DND-41 (cell line): ENCODE measurements at regions not wholly inside any gene's neighbourhood (a gene's known extent, or its start where the extent isn't known, plus 50 kb on each side); places are given as distances from the start of the nearest gene placed in this dataset.

Source experiments
- ATAC-seq: fragments of 200-7000 bp; cut with Tn5 transposase; 3 replicates; pipeline ENCODE4 v1.9.1; 2021; ENCODE audit warnings: low read depth; ENCODE audit not compliant: insufficient read depth
- DNase-seq: peaks from one replicate; pipeline ENCODE4 v3.0.0-alpha.2; 2020
- H2AFZ ChIP-seq: 2 replicates; pipeline ENCODE4 v1.6.0; 2012; ENCODE audit warnings: low read depth, low read length
- H3K27ac ChIP-seq: 2 replicates; pipeline ENCODE4 v1.5.1; 2012; ENCODE audit warnings: low read length, inconsistent platforms
- H3K27me3 ChIP-seq: fragments of 200-600 bp; sonication (generic); 2 replicates; pipeline ENCODE4 v1.6.0; 2012; ENCODE audit warnings: low read length, mild to moderate bottlenecking, inconsistent platforms; ENCODE audit not compliant: insufficient read depth, poor library complexity
- H3K36me3 ChIP-seq: 2 replicates; pipeline ENCODE4 v1.5.1; 2012; ENCODE audit warnings: low read length, inconsistent platforms; ENCODE audit not compliant: insufficient read depth
- H3K4me1 ChIP-seq: 2 replicates; pipeline ENCODE4 v1.5.1; 2012; ENCODE audit warnings: mild to moderate bottlenecking, low read length; ENCODE audit not compliant: insufficient read depth
- H3K4me2 ChIP-seq: 2 replicates; pipeline ENCODE4 v1.6.0; 2012; ENCODE audit warnings: mild to moderate bottlenecking, moderate library complexity, low read length, inconsistent platforms; ENCODE audit not compliant: insufficient read depth
- H3K4me3 ChIP-seq, 2 experiments: fragments of 200-600 bp in 1 of 2; shearing (Covaris generic) in 1 of 2; 2 replicates each; pipeline ENCODE4 v1.5.1; 2012 to 2016; ENCODE audit warnings: inconsistent platforms in 2 of 2, low read length in 2 of 2, mild to moderate bottlenecking in 2 of 2, low read depth in 1 of 2, moderate library complexity in 1 of 2
- H3K79me2 ChIP-seq: 2 replicates; pipeline ENCODE4 v1.6.0; 2012; ENCODE audit warnings: low read length, inconsistent platforms; ENCODE audit not compliant: insufficient read depth
- H3K9ac ChIP-seq: 2 replicates; pipeline ENCODE4 v1.6.0; 2012; ENCODE audit warnings: low read depth, mild to moderate bottlenecking, inconsistent platforms, low read length, moderate library complexity
- H3K9me3 ChIP-seq: 2 replicates; pipeline ENCODE4 v1.5.1; 2012; ENCODE audit warnings: low read length, moderate library complexity, mild to moderate bottlenecking, inconsistent platforms; ENCODE audit not compliant: insufficient read depth, severe bottlenecking
- H4K20me1 ChIP-seq: 2 replicates; pipeline ENCODE4 v1.6.0; 2012; ENCODE audit warnings: low read length; ENCODE audit not compliant: insufficient read depth
- EZH2 ChIP-seq: IDR thresholded peaks from 3 replicates; pipeline ENCODE4 v1.6.1; 2012; ENCODE audit warnings: borderline replicate concordance, low read depth, mild to moderate bottlenecking, moderate library complexity, low read length, inconsistent platforms; ENCODE audit not compliant: severe bottlenecking
- TF ChIP-seq, protein P1 (sequence below): IDR thresholded peaks from 2 replicates; pipeline ENCODE4 v1.5.1; 2012; ENCODE audit warnings: borderline replicate concordance, low read length, moderate library complexity, mild to moderate bottlenecking; ENCODE audit not compliant: poor library complexity, severe bottlenecking; ENCODE audit errors: extremely low read depth

- Histone ChIP-seq H3K79me2 (no peaks in the 10 kb centered on the region), H3K36me3 (no peaks in the 10 kb centered on the region), H4K20me1 (no peaks in the 10 kb centered on the region), H2AFZ (no peak overlapping the region), H3K27me3 (no peaks in the 10 kb centered on the region), H3K4me1 (no peaks in the 10 kb centered on the region), H3K9ac (no peak overlapping the region), H3K4me3 (no peak overlapping the region), H3K27ac (no peak overlapping the region), H3K4me2 (no peak overlapping the region), H3K9me3 (peaks cover 11% of the 10 kb centered on the region)
- ATAC-seq (no peak), DNase-seq (no peak)
- TF ChIP-seq, protein P1, sequence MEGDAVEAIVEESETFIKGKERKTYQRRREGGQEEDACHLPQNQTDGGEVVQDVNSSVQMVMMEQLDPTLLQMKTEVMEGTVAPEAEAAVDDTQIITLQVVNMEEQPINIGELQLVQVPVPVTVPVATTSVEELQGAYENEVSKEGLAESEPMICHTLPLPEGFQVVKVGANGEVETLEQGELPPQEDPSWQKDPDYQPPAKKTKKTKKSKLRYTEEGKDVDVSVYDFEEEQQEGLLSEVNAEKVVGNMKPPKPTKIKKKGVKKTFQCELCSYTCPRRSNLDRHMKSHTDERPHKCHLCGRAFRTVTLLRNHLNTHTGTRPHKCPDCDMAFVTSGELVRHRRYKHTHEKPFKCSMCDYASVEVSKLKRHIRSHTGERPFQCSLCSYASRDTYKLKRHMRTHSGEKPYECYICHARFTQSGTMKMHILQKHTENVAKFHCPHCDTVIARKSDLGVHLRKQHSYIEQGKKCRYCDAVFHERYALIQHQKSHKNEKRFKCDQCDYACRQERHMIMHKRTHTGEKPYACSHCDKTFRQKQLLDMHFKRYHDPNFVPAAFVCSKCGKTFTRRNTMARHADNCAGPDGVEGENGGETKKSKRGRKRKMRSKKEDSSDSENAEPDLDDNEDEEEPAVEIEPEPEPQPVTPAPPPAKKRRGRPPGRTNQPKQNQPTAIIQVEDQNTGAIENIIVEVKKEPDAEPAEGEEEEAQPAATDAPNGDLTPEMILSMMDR: no peak
- TF ChIP-seq EZH2: no peak
These were observed 68.7 kb upstream of the RNF7 start for GRCh38 chr3:141669434-141669833.

GRCh38 chr3:141677701-141678100 is 60.4 kb upstream of the RNF7 start:
- Histone ChIP-seq H3K4me2 (no peak overlapping the region), H3K4me1 (peaks cover 16% of the 10 kb centered on the region), H3K27ac (no peak overlapping the region), H2AFZ (no peak overlapping the region), H3K9me3 (no peaks in the 10 kb centered on the region), H4K20me1 (no peaks in the 10 kb centered on the region), H3K27me3 (no peaks in the 10 kb centered on the region), H3K36me3 (no peaks in the 10 kb centered on the region), H3K4me3 (no peak overlapping the region), H3K79me2 (no peaks in the 10 kb centered on the region), H3K9ac (no peak overlapping the region)
- no peak for ATAC-seq
- no peak for TF ChIP-seq EZH2
- TF ChIP-seq, protein P1: no peak
- no peak for DNase-seq

- peak; percentile 53 for DNase-seq
- H3K79me2 ChIP-seq: no peaks in the 10 kb centered on the region
- H3K9me3 ChIP-seq: no peaks in the 10 kb centered on the region
- peaks cover 16% of the 10 kb centered on the region for H3K4me1 ChIP-seq
- no peaks in the 10 kb centered on the region for H3K27me3 ChIP-seq
- H3K9ac ChIP-seq: no peak overlapping the region
- no peak for TF ChIP-seq EZH2
- TF ChIP-seq, protein P1: no peak
- no peak overlapping the region for H2AFZ ChIP-seq
- peak overlapping the region; percentile 32; the same call in 1 of the 2 replicates for H3K4me2 ChIP-seq
- peak; percentile 77 for ATAC-seq
- no peaks in the 10 kb centered on the region for H3K36me3 ChIP-seq
- H3K4me3 ChIP-seq: no peak overlapping the region
- H4K20me1 ChIP-seq: no peaks in the 10 kb centered on the region
- H3K27ac ChIP-seq: no peak overlapping the region
These were observed 57.3 kb upstream of the RNF7 start for GRCh38 chr3:141680620-141681389.
